Naive B cell (primary cell): ENCODE measurements at regions not wholly inside any gene's neighbourhood (a gene's known extent, or its start where the extent isn't known, plus 50 kb on each side); places are given as distances from the start of the nearest gene placed in this dataset.
"Not testable (repeated sequence)": the region's sequence is repeated elsewhere in the genome, so short reads cannot be mapped to it uniquely, and the experiment has no call there.

Experiments used
- ATAC-seq, 2 donors: fragments of 150-1000 bp; cut with Tn5 transposase; 2 replicates each; pipeline ENCODE4 v1.10.0; 2021; ENCODE audit warnings: low read depth in 2 of 2, mild to moderate bottlenecking in 2 of 2, moderate library complexity in 2 of 2
- DNase-seq: peaks from one replicate; pipeline ENCODE4 v3.0.0; 2022
- H3K27ac Mint-ChIP-seq, 6 donors: one replicate each; pipeline ENCODE4 v1.8.0; 2020 to 2022; ENCODE audit warnings: mild to moderate bottlenecking in 6 of 6, mixed read lengths in 6 of 6, moderate library complexity in 5 of 6, inconsistent platforms in 2 of 6
- H3K27me3 Mint-ChIP-seq, 3 donors: one replicate each; pipeline ENCODE4 v1.8.0; 2021 to 2022; ENCODE audit warnings: mixed read lengths in 3 of 3, mild to moderate bottlenecking in 1 of 3
- H3K36me3 Mint-ChIP-seq, 2 donors: one replicate each; pipeline ENCODE4 v1.8.0; 2020 to 2022; ENCODE audit warnings: mixed read lengths in 2 of 2, inconsistent platforms in 1 of 2, mild to moderate bottlenecking in 1 of 2
- H3K4me1 Mint-ChIP-seq, 3 donors: one replicate each; pipeline ENCODE4 v1.8.0; 2020 to 2022; ENCODE audit warnings: mixed read lengths in 3 of 3, inconsistent platforms in 1 of 3, mild to moderate bottlenecking in 1 of 3, moderate library complexity in 1 of 3
- H3K4me3 Mint-ChIP-seq, 8 donors: one replicate each; pipeline ENCODE4 v1.8.0; 2020 to 2022; ENCODE audit warnings: mild to moderate bottlenecking in 8 of 8, mixed read lengths in 8 of 8, moderate library complexity in 8 of 8, inconsistent platforms in 2 of 8
- H3K9me3 Mint-ChIP-seq, 7 donors: one replicate each; pipeline ENCODE4 v1.8.0; 2020 to 2022; ENCODE audit warnings: mixed read lengths in 7 of 7, mild to moderate bottlenecking in 5 of 7, inconsistent platforms in 2 of 7, moderate library complexity in 1 of 7

DNA sequence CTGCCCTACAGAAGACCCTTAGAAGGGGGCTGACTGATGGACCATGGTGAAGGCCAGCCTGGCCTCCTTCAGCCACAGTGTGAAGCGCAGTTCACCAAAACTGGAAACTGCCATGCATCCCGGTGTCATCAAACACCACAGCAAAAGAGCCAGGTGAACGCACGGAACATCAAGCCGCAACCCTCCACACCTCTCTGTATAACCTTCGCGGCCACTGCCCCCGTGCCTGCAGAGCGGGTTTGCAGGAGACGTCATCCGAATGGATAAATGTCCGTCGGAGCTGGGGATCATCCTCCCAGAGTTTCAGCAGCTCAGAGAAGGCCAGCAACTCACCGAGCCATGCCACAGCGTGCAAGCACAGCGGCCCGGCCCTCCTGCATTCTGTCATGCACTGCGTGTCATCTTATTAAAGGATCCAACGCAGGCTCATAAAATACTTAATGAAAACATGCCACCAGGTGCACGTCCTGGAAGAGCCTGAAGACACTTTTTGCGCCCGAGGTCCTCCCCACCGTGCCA, 309.9 kb downstream of the BRD1 start:
- peaks cover 5 to 19% (median 19%) of the 10 kb centered on the region in 3 donors for H3K4me1 Mint-ChIP-seq
- H3K27ac Mint-ChIP-seq = peak overlapping the region in 1 of 6 donors; percentile 37
- no peak for ATAC-seq
- H3K27me3 Mint-ChIP-seq = no peaks in the 10 kb centered on the region
- no peak for DNase-seq
- H3K9me3 Mint-ChIP-seq = peaks cover 0 to 12% (median 5%) of the 10 kb centered on the region in 7 donors
- no peak overlapping the region for H3K4me3 Mint-ChIP-seq
- no peaks in the 10 kb centered on the region for H3K36me3 Mint-ChIP-seq

DNA sequence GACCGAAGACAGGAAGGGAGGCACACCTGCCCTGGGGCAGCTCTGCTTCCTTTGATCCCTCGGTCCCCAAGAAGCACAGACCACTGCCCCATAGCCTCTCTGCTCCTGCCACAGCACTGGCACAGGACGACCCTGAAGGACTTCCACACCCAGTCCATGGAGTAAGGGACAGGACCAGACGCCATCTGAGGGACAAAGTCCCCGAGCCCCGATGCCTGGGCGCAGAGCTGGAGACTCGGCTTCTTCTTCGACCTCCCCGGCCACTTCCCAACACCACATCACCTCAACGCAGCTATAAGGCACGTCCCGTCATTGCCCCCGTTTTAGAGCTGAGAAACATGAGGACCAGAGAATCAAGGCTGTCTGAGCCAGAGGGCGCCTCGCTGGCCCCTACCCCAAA, 310.5 kb downstream of the BRD1 start:
- H3K4me1 Mint-ChIP-seq = peaks cover 5 to 19% (median 19%) of the 10 kb centered on the region in 3 donors
- peaks cover 0 to 15% (median 8%) of the 10 kb centered on the region in 7 donors for H3K9me3 Mint-ChIP-seq
- no peaks in the 10 kb centered on the region for H3K36me3 Mint-ChIP-seq
- no peak for ATAC-seq
- no peaks in the 10 kb centered on the region for H3K27me3 Mint-ChIP-seq
- DNase-seq = no peak
- H3K27ac Mint-ChIP-seq = no peak overlapping the region
- no peak overlapping the region for H3K4me3 Mint-ChIP-seq

GRCh38 chr22:49515475-49515874, 312.2 kb downstream of the BRD1 start:
- no peak overlapping the region for H3K4me3 Mint-ChIP-seq
- no peaks in the 10 kb centered on the region for H3K36me3 Mint-ChIP-seq
- H3K27ac Mint-ChIP-seq = no peak overlapping the region
- H3K4me1 Mint-ChIP-seq = peaks cover 5 to 25% (median 19%) of the 10 kb centered on the region in 3 donors
- ATAC-seq (no peak), DNase-seq (no peak)
- H3K9me3 Mint-ChIP-seq = peaks cover 0 to 27% (median 21%) of the 10 kb centered on the region in 7 donors
- H3K27me3 Mint-ChIP-seq = no peaks in the 10 kb centered on the region

GRCh38 chr22:49514641-49515040, 313.0 kb downstream of the BRD1 start:
- Mint-ChIP-seq H3K4me3 (no peak overlapping the region), H3K36me3 (no peaks in the 10 kb centered on the region), H3K27me3 (no peaks in the 10 kb centered on the region), H3K4me1 (peaks cover 5 to 25% (median 19%) of the 10 kb centered on the region in 3 donors), H3K27ac (peak overlapping the region in 2 of 6 donors; percentile 26 to 84), H3K9me3 (peaks cover 0 to 32% (median 28%) of the 10 kb centered on the region in 7 donors)
- no peak for ATAC-seq
- no peak for DNase-seq

DNA sequence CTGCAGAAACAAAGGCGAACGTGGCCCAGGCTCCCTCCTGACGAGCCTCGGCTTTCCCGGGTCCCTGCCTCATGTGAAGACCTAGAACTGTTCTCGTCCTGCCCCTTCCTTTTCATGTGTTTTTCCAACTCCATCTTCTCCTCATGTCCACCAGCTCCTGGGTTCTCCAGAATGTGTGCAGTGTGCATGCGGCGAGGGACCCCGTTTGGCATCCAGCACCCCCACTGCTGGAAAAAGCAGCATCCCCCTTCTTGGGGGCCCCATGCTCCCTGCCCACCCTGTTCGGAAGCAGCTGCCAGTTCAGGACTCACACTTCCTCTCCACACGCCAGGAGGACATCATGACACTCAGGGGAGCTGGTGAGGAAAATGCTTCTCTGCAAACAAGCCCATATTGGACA, 313.5 kb downstream of the BRD1 start:
- peak overlapping the region in 3 of 6 donors; percentile 70 to 84 (median 81) for H3K27ac Mint-ChIP-seq

DNA sequence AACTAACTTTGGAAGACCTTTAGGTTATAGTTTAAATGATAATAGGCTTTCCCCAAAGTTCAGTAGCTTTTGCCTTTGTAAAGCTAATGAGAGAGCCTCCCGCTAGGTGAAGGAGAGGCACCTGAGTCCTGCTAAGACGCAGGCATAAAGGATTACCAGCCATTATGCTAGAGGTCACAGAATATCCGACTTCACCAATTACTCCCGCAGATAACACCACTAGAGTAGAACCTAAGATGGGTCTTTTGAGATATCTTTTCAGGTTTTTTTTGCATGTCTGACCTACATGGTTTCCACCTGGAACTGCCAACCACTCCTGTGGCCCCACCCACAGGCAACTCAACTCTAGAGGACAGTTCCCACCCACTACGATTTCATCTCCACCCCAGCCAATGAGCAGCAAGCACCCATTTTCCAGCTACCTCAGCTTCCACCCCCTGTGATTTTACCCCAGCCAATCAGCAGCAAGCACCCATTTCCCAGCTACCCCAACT, 314.3 kb downstream of the BRD1 start:
- no peak for DNase-seq
- H3K9me3 Mint-ChIP-seq = peaks cover 0 to 36% (median 32%) of the 10 kb centered on the region in 7 donors
- H3K4me1 Mint-ChIP-seq = peaks cover 5 to 25% (median 19%) of the 10 kb centered on the region in 3 donors
- no peak for ATAC-seq
- H3K4me3 Mint-ChIP-seq = no peak overlapping the region
- no peaks in the 10 kb centered on the region for H3K36me3 Mint-ChIP-seq
- peak overlapping the region in 2 of 6 donors; percentile 65 to 86 for H3K27ac Mint-ChIP-seq
- no peaks in the 10 kb centered on the region for H3K27me3 Mint-ChIP-seq

More for the DNA sequence above, 313.5 kb downstream of the BRD1 start:
- DNase-seq (no peak), ATAC-seq (no peak)
- H3K27me3 Mint-ChIP-seq = no peaks in the 10 kb centered on the region
- peaks cover 5 to 25% (median 19%) of the 10 kb centered on the region in 3 donors for H3K4me1 Mint-ChIP-seq
- peak overlapping the region in 1 of 8 donors; percentile 29 for H3K4me3 Mint-ChIP-seq
- H3K36me3 Mint-ChIP-seq = no peaks in the 10 kb centered on the region
- peaks cover 0 to 35% (median 32%) of the 10 kb centered on the region in 7 donors for H3K9me3 Mint-ChIP-seq

DNA sequence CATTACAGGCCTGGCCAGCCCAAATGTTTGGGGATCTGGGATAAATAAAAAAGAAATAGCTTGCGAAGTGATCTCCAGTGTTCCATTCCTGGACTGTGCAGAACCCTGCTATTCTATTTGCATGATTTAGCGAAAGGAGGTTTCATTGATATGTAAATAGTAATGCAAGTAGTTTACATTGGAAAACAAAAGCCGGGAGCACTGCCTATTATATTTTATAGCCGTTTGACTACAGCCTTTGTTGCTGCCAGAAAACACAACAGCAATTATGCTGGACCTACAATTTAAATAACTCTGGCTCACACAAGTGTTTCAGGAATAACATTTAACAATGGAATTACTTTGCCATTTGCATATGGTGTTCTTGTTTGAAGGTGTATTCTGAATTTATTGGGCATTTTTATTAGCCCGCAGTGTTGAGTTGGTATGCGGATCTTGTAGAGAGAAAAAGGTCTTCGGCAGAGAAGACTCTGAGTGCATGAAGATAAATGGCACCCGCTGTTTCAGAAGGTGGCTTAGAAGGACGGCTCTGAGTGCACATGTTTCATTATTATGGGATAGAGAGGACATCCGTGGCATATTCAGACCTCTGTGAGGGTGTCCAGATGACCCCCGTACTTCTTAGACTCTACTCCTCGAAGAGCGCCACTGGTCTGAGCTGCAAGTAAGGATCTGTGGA, 315.0 kb downstream of the BRD1 start:
- ATAC-seq (no peak), DNase-seq (no peak)
- Mint-ChIP-seq H3K4me1 (peaks cover 5 to 25% (median 15%) of the 10 kb centered on the region in 3 donors), H3K4me3 (peak overlapping the region in 1 of 8 donors; percentile 40), H3K27me3 (no peaks in the 10 kb centered on the region), H3K36me3 (peaks cover 0 to 6% of the 10 kb centered on the region in 2 donors), H3K9me3 (peaks cover 0 to 36% (median 32%) of the 10 kb centered on the region in 7 donors), H3K27ac (peak overlapping the region; percentile 47 to 96 (median 92))

DNA sequence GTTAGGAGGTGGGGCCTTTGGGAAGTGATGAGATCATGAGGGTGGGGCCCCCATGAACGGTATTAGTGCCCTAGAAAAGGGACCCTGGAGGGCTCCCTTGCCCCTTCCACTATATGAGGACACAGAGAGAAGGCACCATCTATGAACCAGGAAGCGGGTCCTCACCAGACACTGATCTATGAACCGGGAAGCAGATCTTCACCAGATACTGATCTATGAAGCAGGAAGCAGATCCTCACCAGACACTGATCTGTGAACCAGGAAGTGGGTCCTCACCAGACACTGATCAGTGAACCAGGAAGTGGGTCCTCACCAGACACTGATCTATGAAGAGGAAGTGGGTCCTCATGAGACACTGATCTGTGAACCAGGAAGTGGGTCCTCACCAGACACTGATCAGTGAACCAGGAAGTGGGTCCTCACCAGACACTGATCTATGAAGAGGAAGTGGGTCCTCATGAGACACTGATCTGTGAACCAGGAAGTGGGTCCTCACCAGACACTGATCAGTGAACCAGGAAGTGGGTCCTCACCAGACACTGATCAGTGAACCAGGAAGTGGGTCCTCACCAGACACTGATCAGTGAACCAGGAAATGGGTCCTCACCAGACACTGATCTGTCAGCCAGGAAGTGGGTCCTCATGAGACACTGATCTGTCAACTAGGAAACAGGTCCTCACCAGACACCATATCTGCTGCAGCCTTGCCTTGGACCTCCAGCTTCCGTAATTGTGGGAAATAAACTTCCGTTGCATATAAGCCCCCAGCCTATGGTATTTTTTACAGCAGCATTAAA, 316.1 kb downstream of the BRD1 start:
- Mint-ChIP-seq H3K27ac (peak overlapping the region; percentile 86 to 96 (median 94)), H3K4me3 (peak overlapping the region in 2 of 8 donors; percentile 59 to 62), H3K9me3 (peaks cover 0 to 36% (median 33%) of the 10 kb centered on the region in 7 donors), H3K4me1 (peaks cover 5 to 22% (median 14%) of the 10 kb centered on the region in 3 donors)
- peak; percentile 76 to 82 for ATAC-seq
- not testable (repeated sequence) for H3K36me3 Mint-ChIP-seq, H3K27me3 Mint-ChIP-seq
- peak; percentile 41 for DNase-seq

DNA sequence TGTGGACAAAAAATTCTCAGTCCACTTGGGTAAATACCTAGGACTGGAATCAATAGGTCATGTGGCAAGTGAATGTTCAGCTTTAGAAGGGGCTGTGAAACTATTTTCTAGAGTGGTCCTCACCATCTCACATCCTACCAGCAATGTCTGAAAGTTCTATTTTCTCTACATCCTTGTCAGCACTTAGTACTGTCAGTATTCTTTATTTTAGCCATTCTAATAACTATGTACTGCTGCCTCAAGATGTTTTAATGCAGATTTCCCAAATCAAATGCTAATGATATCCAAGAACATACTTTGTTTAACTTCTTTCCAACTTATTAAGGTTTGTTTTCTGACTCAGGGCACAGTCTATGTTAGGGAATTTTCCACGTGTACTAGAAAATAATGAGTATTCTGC, 317.0 kb downstream of the BRD1 start:
- Mint-ChIP-seq H3K27me3 (no peaks in the 10 kb centered on the region), H3K36me3 (peaks cover 0 to 6% of the 10 kb centered on the region in 2 donors), H3K27ac (peak overlapping the region; percentile 24 to 95 (median 92)), H3K4me3 (no peak overlapping the region), H3K4me1 (peaks cover 5 to 23% (median 10%) of the 10 kb centered on the region in 3 donors), H3K9me3 (peaks cover 0 to 36% (median 30%) of the 10 kb centered on the region in 7 donors)
- no peak for DNase-seq
- no peak for ATAC-seq

DNA sequence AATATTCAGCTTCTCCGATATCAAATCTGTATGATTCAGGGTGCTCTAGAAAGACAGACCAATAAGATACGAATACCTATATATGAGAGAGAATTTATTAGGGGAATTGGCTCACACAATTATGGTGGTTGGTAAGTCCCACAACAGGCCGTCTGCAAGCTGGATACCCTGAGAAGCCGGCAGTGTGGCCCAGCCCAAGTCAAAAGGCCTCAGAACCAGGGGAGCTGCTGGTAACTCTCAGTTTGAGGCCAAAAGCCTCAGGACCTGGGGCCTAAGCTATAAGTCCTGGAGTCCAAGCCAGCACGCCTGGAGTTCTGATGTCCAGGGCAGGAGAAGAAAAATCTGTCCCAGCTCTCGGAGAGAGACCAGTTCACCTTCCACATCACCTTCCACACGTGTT, 318.7 kb downstream of the BRD1 start:
- H3K4me3 Mint-ChIP-seq = no peak overlapping the region
- DNase-seq (no peak), ATAC-seq (no peak)
- peaks cover 0 to 6% of the 10 kb centered on the region in 2 donors for H3K36me3 Mint-ChIP-seq
- peak overlapping the region in 1 of 6 donors; percentile 72 for H3K27ac Mint-ChIP-seq
- H3K9me3 Mint-ChIP-seq = peaks cover 0 to 36% (median 30%) of the 10 kb centered on the region in 7 donors
- no peaks in the 10 kb centered on the region for H3K27me3 Mint-ChIP-seq
- H3K4me1 Mint-ChIP-seq = peaks cover 5 to 14% (median 7%) of the 10 kb centered on the region in 3 donors

- H3K36me3 Mint-ChIP-seq = peaks cover 0 to 6% of the 10 kb centered on the region in 2 donors
- H3K4me1 Mint-ChIP-seq = peaks cover 1 to 11% (median 2%) of the 10 kb centered on the region in 3 donors
- no peak for DNase-seq
- H3K27ac Mint-ChIP-seq = no peak overlapping the region
- H3K27me3 Mint-ChIP-seq = no peaks in the 10 kb centered on the region
- no peak overlapping the region for H3K4me3 Mint-ChIP-seq
- peaks cover 0 to 32% (median 30%) of the 10 kb centered on the region in 7 donors for H3K9me3 Mint-ChIP-seq
- ATAC-seq = no peak
Measured at GRCh38 chr22:49508561-49508960, 319.1 kb downstream of the BRD1 start.

DNA sequence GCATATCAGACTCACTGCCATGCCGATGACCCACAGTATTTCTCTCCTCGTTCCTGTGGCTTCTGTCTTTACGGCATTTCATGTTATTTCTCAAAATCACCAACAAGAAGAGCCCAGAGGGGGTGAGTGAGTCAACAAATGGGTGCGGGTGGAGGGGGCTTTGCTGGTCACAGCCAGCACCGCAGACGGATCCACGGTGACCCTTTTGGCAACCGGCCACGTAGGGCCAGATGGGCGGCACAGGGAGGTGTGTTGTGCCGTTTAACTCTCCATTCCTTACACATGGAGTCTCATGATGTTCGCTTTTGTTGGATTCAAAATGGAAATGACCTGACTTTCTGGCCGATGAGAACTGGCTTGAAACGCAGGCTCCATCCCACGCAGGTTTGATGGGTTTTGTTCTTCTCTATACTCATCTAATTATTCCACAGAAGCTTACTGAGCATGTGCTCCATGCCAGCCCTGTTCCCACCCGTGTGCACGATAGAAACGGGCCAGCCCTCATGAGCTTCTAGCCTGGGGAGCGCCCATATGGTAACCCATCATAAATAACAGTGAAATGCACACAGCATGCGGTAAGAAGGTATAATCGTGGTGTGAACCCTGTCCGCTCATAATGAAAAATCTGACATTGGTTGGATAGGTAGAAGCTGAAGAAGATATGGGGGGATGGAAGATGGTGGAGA, 319.9 kb downstream of the BRD1 start:
- no peak for DNase-seq
- H3K27ac Mint-ChIP-seq = peak overlapping the region in 1 of 6 donors; percentile 38
- H3K4me3 Mint-ChIP-seq = no peak overlapping the region
- H3K27me3 Mint-ChIP-seq = no peaks in the 10 kb centered on the region
- H3K4me1 Mint-ChIP-seq = peaks cover 0 to 8% (median 0%) of the 10 kb centered on the region in 3 donors
- peaks cover 0 to 30% (median 26%) of the 10 kb centered on the region in 7 donors for H3K9me3 Mint-ChIP-seq
- H3K36me3 Mint-ChIP-seq = peaks cover 0 to 6% of the 10 kb centered on the region in 2 donors
- ATAC-seq = no peak

- ATAC-seq = no peak
- no peak overlapping the region for H3K4me3 Mint-ChIP-seq
- H3K27me3 Mint-ChIP-seq = no peaks in the 10 kb centered on the region
- peaks cover 0 to 19% (median 15%) of the 10 kb centered on the region in 7 donors for H3K9me3 Mint-ChIP-seq
- DNase-seq = no peak
- H3K27ac Mint-ChIP-seq = no peak overlapping the region
- peaks cover 0 to 6% of the 10 kb centered on the region in 2 donors for H3K36me3 Mint-ChIP-seq
- H3K4me1 Mint-ChIP-seq = peaks cover 0 to 4% (median 0%) of the 10 kb centered on the region in 3 donors
Measured at GRCh38 chr22:49506010-49506400, 321.7 kb downstream of the BRD1 start.
